SK-N-SH treated with all-trans-retinoic acid at 6 μM for 48 hours (cell line): ENCODE measurements at regions not wholly inside any gene's neighbourhood (a gene's known extent, or its start where the extent isn't known, plus 50 kb on each side); places are given as distances from the start of the nearest gene placed in this dataset.

Source experiments
- ATAC-seq: fragments of 200-7000 bp; cut with Tn5 transposase; 3 replicates; pipeline ENCODE4 v1.9.1; 2020; ENCODE audit warnings: mild to moderate bottlenecking, moderate library complexity
- BACH2 ChIP-seq: fragments of 250-450 bp; sonication (Bioruptor Pico); IDR thresholded peaks from 2 replicates; pipeline ENCODE4 v1.9.0; 2021; ENCODE audit warnings: mild to moderate bottlenecking, borderline replicate concordance
- CSDC2 ChIP-seq: fragments of 250-450 bp; sonication (Bioruptor Pico); IDR thresholded peaks from 2 replicates; pipeline ENCODE4 v1.5.0; 2020; ENCODE audit warnings: mild to moderate bottlenecking, moderate library complexity
- ESRRG ChIP-seq: fragments of 250-450 bp; sonication (Bioruptor Pico); IDR thresholded peaks from 2 replicates; pipeline ENCODE4 v1.6.1; 2021; ENCODE audit warnings: mild to moderate bottlenecking
- ISL1 ChIP-seq: fragments of 250-450 bp; sonication (Bioruptor Pico); IDR thresholded peaks from 2 replicates; pipeline ENCODE4 v2.1.2; 2022; ENCODE audit warnings: mild to moderate bottlenecking, moderate library complexity
- PPARA ChIP-seq: fragments of 250-450 bp; sonication (Bioruptor Pico); IDR thresholded peaks from 2 replicates; pipeline ENCODE4 v1.5.0; 2020; ENCODE audit warnings: mild to moderate bottlenecking, borderline replicate concordance
- RARB ChIP-seq: fragments of 250-450 bp; sonication (Bioruptor Pico); IDR thresholded peaks from 2 replicates; pipeline ENCODE4 v1.8.0; 2021; ENCODE audit warnings: mild to moderate bottlenecking, moderate library complexity
- SNAI2 ChIP-seq: fragments of 250-450 bp; sonication (Bioruptor Pico); IDR thresholded peaks from 2 replicates; pipeline ENCODE4 v1.5.0; 2020; ENCODE audit warnings: mild to moderate bottlenecking, moderate library complexity
- TCF4 ChIP-seq: fragments of 250-450 bp; sonication (Bioruptor Pico); IDR thresholded peaks from 2 replicates; pipeline ENCODE4 v1.8.0; 2021; ENCODE audit warnings: mild to moderate bottlenecking, moderate library complexity, borderline replicate concordance
- TOX ChIP-seq: fragments of 250-450 bp; sonication (Bioruptor Pico); IDR thresholded peaks from 2 replicates; pipeline ENCODE4 v1.8.0; 2021; ENCODE audit warnings: mild to moderate bottlenecking, moderate library complexity, borderline replicate concordance
- ZC3H10 ChIP-seq: fragments of 250-450 bp; sonication (Bioruptor Pico); IDR thresholded peaks from 2 replicates; pipeline ENCODE4 v1.5.1; 2021; ENCODE audit warnings: mild to moderate bottlenecking, moderate library complexity
- ZFP3 ChIP-seq: fragments of 250-450 bp; sonication (Bioruptor Pico); IDR thresholded peaks from 2 replicates; pipeline ENCODE4 v1.5.0; 2020; ENCODE audit warnings: mild to moderate bottlenecking, moderate library complexity
- ZFP30 ChIP-seq: fragments of 450-650 bp; formaldehyde crosslinking; IDR thresholded peaks from 2 replicates; pipeline ENCODE4 v1.5.0; 2022; ENCODE audit warnings: mild to moderate bottlenecking, moderate library complexity
- ZNF565 ChIP-seq: fragments of 450-650 bp; formaldehyde crosslinking; conservative IDR thresholded peaks from 2 replicates; pipeline ENCODE4 v1.5.0; 2020; ENCODE audit warnings: low read depth, mild to moderate bottlenecking, moderate library complexity
- ZNF70 ChIP-seq: fragments of 450-650 bp; formaldehyde crosslinking; IDR thresholded peaks from 2 replicates; pipeline ENCODE4 v1.5.0; 2020; ENCODE audit warnings: mild to moderate bottlenecking, moderate library complexity
- ZNF8 ChIP-seq: fragments of 450-650 bp; formaldehyde crosslinking; IDR thresholded peaks from 2 replicates; pipeline ENCODE4 v1.5.0; 2020; ENCODE audit warnings: mild to moderate bottlenecking, moderate library complexity
- TF ChIP-seq, protein P1 (sequence below): fragments of 250-450 bp; sonication (Bioruptor Pico); IDR thresholded peaks from 2 replicates; pipeline ENCODE4 v1.5.1; 2020; ENCODE audit warnings: low read depth, mild to moderate bottlenecking, moderate library complexity
- TF ChIP-seq, protein P2 (sequence below): fragments of 250-450 bp; sonication (Bioruptor Pico); IDR thresholded peaks from 2 replicates; pipeline ENCODE4 v1.5.0; 2020; ENCODE audit warnings: mild to moderate bottlenecking, moderate library complexity
- TF ChIP-seq, protein P3 (sequence below): fragments of 250-450 bp; sonication (Bioruptor Pico); IDR thresholded peaks from 2 replicates; pipeline ENCODE4 v1.8.0; 2021; ENCODE audit warnings: low read depth, mild to moderate bottlenecking, moderate library complexity, borderline replicate concordance
- TF ChIP-seq, protein P4 (sequence below): fragments of 250-450 bp; sonication (Bioruptor Pico); IDR thresholded peaks from 2 replicates; pipeline ENCODE4 v1.5.1; 2021; ENCODE audit warnings: mild to moderate bottlenecking, moderate library complexity

DNA sequence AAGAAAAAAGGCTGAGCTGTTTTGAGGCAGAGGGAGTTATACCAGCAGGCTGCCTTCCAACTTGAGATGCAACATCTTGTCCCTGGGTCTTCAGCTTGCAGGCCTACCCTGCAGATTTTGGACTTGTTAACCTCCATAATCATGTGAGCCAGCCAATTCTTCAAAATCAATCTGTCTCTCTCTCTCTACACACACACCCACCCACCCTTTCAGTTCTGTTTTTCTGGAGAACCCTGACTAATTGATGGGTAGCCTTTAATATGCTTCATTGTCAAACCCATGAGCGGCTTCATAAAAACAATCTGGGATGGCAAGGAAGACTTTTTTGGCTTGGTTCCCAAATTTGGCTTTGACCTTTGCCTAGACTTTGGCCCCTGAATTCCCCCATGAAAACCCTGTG is 113.9 kb downstream of the TMX1 start (continued):
- TF ChIP-seq BACH2 (CRISPR knock-in tag) (no peak), CSDC2 (CRISPR knock-in tag) (no peak), TCF4 (CRISPR knock-in tag) (no peak), ZC3H10 (CRISPR knock-in tag) (no peak)
- TF ChIP-seq, protein P1, sequence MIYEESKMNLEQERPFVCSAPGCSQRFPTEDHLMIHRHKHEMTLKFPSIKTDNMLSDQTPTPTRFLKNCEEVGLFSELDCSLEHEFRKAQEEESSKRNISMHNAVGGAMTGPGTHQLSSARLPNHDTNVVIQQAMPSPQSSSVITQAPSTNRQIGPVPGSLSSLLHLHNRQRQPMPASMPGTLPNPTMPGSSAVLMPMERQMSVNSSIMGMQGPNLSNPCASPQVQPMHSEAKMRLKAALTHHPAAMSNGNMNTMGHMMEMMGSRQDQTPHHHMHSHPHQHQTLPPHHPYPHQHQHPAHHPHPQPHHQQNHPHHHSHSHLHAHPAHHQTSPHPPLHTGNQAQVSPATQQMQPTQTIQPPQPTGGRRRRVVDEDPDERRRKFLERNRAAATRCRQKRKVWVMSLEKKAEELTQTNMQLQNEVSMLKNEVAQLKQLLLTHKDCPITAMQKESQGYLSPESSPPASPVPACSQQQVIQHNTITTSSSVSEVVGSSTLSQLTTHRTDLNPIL (CRISPR knock-in tag), result no peak
- TF ChIP-seq, all 23 proteins: peak for 0

DNA sequence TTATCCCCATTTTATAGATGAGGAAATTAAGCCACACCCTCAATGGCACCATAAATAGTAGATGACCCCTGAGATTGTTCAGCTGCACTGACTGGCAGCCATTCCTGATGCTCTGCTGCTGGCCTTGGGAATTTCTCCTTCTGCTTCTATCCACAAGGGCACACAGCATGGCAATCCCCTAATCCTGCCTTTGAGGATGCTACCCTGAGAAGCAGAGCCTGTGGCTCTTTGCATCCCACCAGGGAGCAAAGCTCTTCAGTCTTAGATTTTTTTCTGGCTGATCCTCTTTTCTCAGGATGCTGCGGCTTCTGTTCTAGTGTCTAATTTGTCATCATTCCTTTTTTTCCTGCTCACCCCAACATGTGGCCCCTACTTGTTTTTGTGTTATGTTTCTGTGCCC is 114.8 kb downstream of the TMX1 start:
- TF ChIP-seq ZC3H10 (CRISPR knock-in tag) (no peak), ESRRG (CRISPR knock-in tag) (no peak), CSDC2 (CRISPR knock-in tag) (no peak), ZFP3 (CRISPR knock-in tag) (no peak), ZNF70 (CRISPR knock-in tag) (no peak), TCF4 (CRISPR knock-in tag) (no peak), ZNF8 (CRISPR knock-in tag) (no peak), TOX (no peak)
- TF ChIP-seq, protein P2, sequence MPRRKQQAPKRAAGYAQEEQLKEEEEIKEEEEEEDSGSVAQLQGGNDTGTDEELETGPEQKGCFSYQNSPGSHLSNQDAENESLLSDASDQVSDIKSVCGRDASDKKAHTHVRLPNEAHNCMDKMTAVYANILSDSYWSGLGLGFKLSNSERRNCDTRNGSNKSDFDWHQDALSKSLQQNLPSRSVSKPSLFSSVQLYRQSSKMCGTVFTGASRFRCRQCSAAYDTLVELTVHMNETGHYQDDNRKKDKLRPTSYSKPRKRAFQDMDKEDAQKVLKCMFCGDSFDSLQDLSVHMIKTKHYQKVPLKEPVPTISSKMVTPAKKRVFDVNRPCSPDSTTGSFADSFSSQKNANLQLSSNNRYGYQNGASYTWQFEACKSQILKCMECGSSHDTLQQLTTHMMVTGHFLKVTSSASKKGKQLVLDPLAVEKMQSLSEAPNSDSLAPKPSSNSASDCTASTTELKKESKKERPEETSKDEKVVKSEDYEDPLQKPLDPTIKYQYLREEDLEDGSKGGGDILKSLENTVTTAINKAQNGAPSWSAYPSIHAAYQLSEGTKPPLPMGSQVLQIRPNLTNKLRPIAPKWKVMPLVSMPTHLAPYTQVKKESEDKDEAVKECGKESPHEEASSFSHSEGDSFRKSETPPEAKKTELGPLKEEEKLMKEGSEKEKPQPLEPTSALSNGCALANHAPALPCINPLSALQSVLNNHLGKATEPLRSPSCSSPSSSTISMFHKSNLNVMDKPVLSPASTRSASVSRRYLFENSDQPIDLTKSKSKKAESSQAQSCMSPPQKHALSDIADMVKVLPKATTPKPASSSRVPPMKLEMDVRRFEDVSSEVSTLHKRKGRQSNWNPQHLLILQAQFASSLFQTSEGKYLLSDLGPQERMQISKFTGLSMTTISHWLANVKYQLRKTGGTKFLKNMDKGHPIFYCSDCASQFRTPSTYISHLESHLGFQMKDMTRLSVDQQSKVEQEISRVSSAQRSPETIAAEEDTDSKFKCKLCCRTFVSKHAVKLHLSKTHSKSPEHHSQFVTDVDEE (CRISPR knock-in tag), result no peak
- TF ChIP-seq, protein P3, sequence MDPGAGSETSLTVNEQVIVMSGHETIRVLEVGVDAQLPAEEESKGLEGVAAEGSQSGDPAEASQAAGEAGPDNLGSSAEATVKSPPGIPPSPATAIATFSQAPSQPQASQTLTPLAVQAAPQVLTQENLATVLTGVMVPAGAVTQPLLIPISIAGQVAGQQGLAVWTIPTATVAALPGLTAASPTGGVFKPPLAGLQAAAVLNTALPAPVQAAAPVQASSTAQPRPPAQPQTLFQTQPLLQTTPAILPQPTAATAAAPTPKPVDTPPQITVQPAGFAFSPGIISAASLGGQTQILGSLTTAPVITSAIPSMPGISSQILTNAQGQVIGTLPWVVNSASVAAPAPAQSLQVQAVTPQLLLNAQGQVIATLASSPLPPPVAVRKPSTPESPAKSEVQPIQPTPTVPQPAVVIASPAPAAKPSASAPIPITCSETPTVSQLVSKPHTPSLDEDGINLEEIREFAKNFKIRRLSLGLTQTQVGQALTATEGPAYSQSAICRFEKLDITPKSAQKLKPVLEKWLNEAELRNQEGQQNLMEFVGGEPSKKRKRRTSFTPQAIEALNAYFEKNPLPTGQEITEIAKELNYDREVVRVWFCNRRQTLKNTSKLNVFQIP (CRISPR knock-in tag), result no peak
- ATAC-seq, result no peak

DNA sequence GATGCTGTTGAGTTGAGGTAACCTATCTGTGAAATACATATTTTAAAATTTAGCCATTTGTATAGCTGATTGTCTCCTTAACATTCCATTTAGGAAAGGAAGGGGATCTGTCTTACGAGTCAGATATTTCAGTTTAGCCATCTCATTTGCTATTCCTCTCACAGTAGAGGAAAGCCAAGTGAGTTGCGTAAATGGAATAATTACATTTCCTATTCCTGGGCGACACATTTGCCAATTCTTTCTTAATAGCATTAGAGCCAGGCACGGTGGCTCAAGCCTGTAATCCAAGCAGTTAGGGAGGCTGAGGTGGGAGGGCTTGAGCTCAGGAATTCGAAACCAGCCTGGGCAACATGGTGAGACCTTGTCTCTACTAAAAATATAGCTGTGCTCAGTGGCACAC is 116.3 kb downstream of the TMX1 start:
- no peak for ATAC-seq
- TF ChIP-seq, protein P3 (CRISPR knock-in tag), result no peak
- TF ChIP-seq ZFP30 (CRISPR knock-in tag) (no peak), ZFP3 (CRISPR knock-in tag) (no peak)
- TF ChIP-seq, all 23 proteins: peak for 0

DNA sequence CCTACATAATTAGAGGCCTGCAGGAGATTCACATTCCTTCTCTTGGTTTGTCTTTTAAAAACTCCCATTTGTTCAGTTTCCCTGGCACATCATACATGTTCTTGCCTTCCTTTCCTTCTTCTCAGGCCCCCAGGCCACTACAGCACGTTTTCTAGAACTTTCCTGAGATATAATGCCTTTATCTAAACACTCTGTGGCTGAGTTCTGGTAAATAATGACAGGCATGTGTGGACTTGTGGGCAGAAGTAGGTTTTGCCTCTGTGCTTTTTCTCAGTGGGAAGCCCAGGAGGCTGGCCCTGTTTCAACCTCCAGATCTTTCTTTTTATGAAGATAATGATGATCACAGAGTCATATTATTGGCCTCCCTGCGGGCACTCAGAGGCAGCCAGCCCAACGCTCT is 117.2 kb downstream of the TMX1 start:
- no peak for ATAC-seq
- no peak for TF ChIP-seq SNAI2 (CRISPR knock-in tag)
- no peak for TF ChIP-seq ZNF565
- TF ChIP-seq, protein P1 (CRISPR knock-in tag), result no peak
- no peak for TF ChIP-seq RARB (CRISPR knock-in tag)
- TF ChIP-seq, protein P3 (CRISPR knock-in tag), result no peak
- TF ChIP-seq, protein P4, sequence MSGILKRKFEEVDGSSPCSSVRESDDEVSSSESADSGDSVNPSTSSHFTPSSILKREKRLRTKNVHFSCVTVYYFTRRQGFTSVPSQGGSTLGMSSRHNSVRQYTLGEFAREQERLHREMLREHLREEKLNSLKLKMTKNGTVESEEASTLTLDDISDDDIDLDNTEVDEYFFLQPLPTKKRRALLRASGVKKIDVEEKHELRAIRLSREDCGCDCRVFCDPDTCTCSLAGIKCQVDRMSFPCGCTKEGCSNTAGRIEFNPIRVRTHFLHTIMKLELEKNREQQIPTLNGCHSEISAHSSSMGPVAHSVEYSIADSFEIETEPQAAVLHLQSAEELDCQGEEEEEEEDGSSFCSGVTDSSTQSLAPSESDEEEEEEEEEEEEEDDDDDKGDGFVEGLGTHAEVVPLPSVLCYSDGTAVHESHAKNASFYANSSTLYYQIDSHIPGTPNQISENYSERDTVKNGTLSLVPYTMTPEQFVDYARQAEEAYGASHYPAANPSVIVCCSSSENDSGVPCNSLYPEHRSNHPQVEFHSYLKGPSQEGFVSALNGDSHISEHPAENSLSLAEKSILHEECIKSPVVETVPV (CRISPR knock-in tag), result no peak
- TF ChIP-seq ZNF70 (CRISPR knock-in tag), result no peak
- TF ChIP-seq ISL1 (CRISPR knock-in tag), result no peak
- TF ChIP-seq, protein P2 (CRISPR knock-in tag), result no peak
- TF ChIP-seq ZC3H10 (CRISPR knock-in tag), result no peak
- no peak for TF ChIP-seq PPARA (CRISPR knock-in tag)
- no peak for TF ChIP-seq ZFP3 (CRISPR knock-in tag)
- no peak for TF ChIP-seq ZFP30 (CRISPR knock-in tag)
